ENCODE measurements at regions not wholly inside any gene's neighbourhood (a gene's known extent, or its start where the extent isn't known, plus 50 kb on each side); places are given as distances from the start of the nearest gene placed in this dataset.
A peak's percentile ranks its signal among the peaks of the same experiment; 100 is the strongest.

DNA sequence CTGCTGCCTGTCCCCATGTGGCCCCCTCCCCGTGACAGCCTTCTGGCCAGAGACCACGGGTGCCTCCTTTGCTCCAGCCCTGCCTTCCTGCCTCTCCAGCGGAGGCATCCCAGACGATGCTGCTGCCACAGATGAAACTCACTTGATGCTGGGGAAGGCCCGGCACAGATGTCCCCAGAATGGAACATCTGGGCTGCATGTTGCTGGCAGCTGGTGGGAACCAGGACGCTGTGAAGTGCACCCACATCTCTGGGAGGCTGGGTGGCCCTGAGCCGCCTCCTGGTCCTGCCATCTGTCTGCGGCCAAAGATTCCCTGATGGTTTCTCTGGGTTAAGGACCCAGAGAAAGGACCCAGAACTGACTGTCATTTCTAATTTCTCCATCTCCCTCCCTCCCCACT lies 51.9 kb upstream of the PTPRS start:
- Mint-ChIP-seq H3K27me3 (peaks cover 11% of the 10 kb centered on the region), H3K27ac (no peak overlapping the region), H3K9me3 (no peaks in the 10 kb centered on the region), H3K36me3 (ENCODE audit: low read depth) (no peaks in the 10 kb centered on the region), H3K4me3 (no peak overlapping the region), H3K4me1 (no peaks in the 10 kb centered on the region)
- DNase-seq: no peak
- ChIA-PET CTCF (no interaction called here), POLR2A (no interaction called here)

DNA sequence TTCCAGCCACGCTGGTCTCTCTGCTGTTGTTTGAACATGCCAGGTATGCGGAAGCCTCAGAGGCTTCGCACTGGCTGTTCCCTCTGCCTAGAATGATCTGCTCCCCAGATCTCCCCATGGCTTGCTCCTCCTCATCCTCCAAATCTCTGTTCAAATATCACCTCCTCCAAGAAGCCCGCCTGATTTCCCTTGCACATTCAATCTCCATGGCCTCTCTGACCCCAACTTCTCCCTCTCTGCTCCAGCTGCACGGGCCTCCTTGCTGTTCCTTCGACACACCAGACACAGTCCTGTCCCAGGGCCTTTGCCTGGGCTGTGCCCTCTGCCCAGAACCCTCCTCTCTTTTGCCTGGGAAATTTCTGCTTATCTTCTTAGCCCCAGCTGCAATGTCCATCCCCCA lies 52.5 kb upstream of the PTPRS start:
- no peak overlapping the region for H3K4me3 Mint-ChIP-seq
- no peaks in the 10 kb centered on the region for H3K4me1 Mint-ChIP-seq
- H3K9me3 Mint-ChIP-seq: no peaks in the 10 kb centered on the region
- H3K27ac Mint-ChIP-seq: no peak overlapping the region
- POLR2A ChIA-PET: no interaction called here
- H3K27me3 Mint-ChIP-seq: peaks cover 14% of the 10 kb centered on the region
- DNase-seq: no peak
- H3K36me3 Mint-ChIP-seq (ENCODE audit: low read depth): no peaks in the 10 kb centered on the region
- CTCF ChIA-PET: no interaction called here

DNA sequence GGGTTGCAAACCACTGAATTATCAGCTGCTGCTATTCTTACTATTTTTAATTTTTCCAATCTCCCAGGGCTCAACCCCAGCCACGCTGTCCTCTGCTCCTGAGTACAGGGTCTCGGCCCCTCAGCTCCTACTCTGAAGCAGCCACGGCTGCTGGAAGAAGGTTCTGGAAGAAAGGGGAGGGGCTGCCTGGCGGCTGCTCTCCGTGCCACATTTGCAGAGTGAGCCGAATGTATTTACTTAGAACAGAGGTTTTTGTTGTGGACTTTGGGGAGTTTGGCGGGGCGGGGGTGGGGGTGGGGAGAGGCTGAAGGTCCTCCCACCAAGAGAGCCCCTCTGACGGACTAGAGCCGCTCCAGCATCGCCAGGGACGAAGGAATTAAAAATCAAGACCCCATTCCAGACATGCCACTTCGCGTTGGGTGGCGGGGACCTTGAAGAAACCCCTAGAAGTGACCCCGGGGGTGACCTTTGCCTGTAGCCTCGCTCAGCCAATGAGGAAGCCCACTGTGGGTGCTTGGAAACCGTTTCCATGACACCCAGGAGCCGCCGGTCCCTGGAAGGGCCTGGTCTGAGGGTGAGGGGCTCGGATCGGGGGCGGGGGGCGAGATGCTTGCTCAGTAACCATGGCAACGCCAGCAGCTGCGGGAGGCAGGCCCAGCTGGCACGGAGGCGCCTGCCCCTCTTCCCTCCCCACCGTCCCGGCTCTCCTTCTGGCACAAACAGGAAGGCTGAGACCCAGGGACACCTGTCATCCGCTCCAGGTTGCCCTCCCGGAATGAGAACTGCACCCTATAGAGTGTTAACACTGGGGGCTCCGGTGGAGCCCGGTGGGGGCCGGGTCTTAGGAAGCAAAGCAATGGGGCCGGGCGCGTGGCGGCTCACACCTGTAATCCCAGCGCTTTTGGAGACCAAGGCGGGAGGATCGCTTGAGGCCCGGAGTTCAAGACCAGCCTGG lies 54.2 kb upstream of the PTPRS start:
- Mint-ChIP-seq H3K9me3 (no peaks in the 10 kb centered on the region), H3K4me1 (no peaks in the 10 kb centered on the region), H3K4me3 (no peak overlapping the region), H3K27me3 (peaks cover 15% of the 10 kb centered on the region), H3K36me3 (ENCODE audit: low read depth) (no peaks in the 10 kb centered on the region), H3K27ac (no peak overlapping the region)
- POLR2A ChIA-PET: no interaction called here
- no peak for DNase-seq
- CTCF ChIA-PET: no interaction called here

GRCh38 chr19:5395556-5395955 lies 54.9 kb upstream of the PTPRS start:
- Mint-ChIP-seq H3K27ac (no peak overlapping the region), H3K36me3 (ENCODE audit: low read depth) (no peaks in the 10 kb centered on the region), H3K27me3 (peaks cover 15% of the 10 kb centered on the region), H3K4me3 (no peak overlapping the region), H3K9me3 (no peaks in the 10 kb centered on the region), H3K4me1 (no peaks in the 10 kb centered on the region)
- ChIA-PET POLR2A (no interaction called here), CTCF (no interaction called here)
- DNase-seq: no peak

DNA sequence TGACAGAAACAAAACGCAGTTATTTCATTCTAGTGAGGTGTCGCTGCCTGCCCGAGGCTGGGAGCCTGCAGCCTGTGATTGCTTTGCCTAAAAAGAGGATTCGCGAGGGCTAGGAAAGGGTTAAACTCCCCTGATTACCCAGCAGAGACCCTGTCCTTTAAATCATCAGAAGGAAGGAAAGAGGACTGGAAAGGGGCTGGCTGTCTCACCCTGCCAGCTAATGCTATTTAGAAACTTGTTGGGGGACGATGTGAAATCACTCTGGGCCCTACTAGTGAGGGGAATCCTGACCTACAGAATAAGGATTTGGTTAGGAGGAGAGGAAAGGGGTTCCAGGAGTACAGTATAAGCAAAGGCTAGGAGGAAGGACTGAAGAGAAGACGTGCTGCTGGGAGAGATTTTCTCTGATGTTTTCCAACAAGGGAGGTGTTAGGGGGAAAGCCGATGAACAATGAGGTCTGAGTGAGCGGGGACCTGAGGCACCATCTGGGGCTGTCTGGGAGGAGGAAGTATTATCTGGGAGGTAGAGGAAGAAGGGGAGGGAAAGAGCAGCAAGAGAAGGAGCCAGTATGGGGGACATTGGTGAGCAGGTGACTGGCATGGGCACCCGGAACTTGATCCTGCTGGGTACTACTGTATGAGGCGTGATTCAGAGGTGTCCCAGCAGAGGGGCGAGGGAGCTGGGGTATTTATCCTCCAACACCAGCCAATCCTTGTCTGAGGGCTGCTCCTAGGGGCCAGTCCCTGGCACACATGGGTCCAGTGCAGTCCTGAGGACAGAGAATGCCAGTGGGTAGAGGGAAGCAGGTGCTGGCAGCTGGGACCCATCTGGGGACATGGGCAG lies 55.7 kb upstream of the PTPRS start:
- no peak overlapping the region for H3K27ac Mint-ChIP-seq
- CTCF ChIA-PET: no interaction called here
- H3K9me3 Mint-ChIP-seq: no peaks in the 10 kb centered on the region
- POLR2A ChIA-PET: no interaction called here
- H3K4me3 Mint-ChIP-seq: no peak overlapping the region
- no peaks in the 10 kb centered on the region for H3K36me3 Mint-ChIP-seq (ENCODE audit: low read depth)
- H3K4me1 Mint-ChIP-seq: no peaks in the 10 kb centered on the region
- no peak for DNase-seq
- peaks cover 15% of the 10 kb centered on the region for H3K27me3 Mint-ChIP-seq

GRCh38 chr19:5396963-5397362 lies 56.4 kb upstream of the PTPRS start:
- DNase-seq: no peak
- no peaks in the 10 kb centered on the region for H3K4me1 Mint-ChIP-seq
- CTCF ChIA-PET: no interaction called here
- no peaks in the 10 kb centered on the region for H3K36me3 Mint-ChIP-seq (ENCODE audit: low read depth)
- H3K4me3 Mint-ChIP-seq: no peak overlapping the region
- peaks cover 15% of the 10 kb centered on the region for H3K27me3 Mint-ChIP-seq
- no peak overlapping the region for H3K27ac Mint-ChIP-seq
- no peaks in the 10 kb centered on the region for H3K9me3 Mint-ChIP-seq
- POLR2A ChIA-PET: no interaction called here

DNA sequence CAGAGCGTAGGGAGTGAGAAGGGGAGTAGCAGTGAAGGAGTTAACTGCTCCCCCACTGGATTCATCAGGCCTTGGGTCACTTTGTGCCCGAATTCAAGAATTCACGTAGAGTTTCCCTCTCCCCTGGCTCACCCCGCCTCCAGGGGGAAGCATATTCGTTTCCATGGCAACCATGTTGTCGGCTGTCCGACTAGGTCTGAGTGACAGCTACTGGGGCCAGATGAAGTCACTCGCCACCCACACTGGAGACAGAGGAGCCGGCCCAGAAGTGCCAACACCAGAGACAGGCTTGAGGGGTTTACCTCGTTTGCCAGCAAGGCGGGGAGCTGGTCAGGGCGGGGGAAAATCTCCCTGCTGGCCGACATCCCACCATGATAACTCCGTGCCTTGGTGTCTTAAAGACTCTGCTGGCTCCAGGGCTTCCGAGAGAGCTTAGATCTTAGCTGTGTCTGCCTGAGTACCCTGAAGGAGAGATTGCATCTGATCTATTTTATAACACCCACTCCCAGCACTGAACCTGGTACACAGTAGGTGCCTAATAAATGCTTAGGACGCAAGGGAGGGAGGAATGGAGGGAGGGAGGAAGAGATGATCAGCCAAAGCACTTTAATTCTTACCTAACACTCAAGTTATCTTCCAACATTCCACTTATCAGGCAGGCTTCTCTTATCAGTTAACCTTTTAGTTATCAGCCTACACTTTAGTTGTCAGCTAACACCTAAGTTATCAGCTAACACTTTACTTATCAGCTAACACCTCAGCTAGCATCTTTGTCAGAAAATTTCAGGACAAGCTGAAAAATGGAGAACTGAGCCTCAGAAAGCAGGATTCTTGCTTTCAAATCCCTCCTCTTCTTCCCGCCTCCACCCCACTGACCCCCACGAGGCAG lies 57.2 kb upstream of the ZNRF4 start:
- POLR2A ChIA-PET: no interaction called here
- no peaks in the 10 kb centered on the region for H3K4me1 Mint-ChIP-seq

GRCh38 chr19:5398693-5399057 lies 56.5 kb upstream of the ZNRF4 start:
- H3K36me3 Mint-ChIP-seq (ENCODE audit: low read depth): no peaks in the 10 kb centered on the region
- H3K4me1 Mint-ChIP-seq: no peaks in the 10 kb centered on the region
- H3K4me3 Mint-ChIP-seq: no peak overlapping the region
- POLR2A ChIA-PET: no interaction called here
- CTCF ChIA-PET: no interaction called here
- DNase-seq: no peak
- peaks cover 15% of the 10 kb centered on the region for H3K27me3 Mint-ChIP-seq
- H3K9me3 Mint-ChIP-seq: no peaks in the 10 kb centered on the region
- no peak overlapping the region for H3K27ac Mint-ChIP-seq

More for the DNA sequence above, 57.2 kb upstream of the ZNRF4 start:
- CTCF ChIA-PET: no interaction called here
- no peak for DNase-seq
- H3K9me3 Mint-ChIP-seq: no peaks in the 10 kb centered on the region
- H3K27ac Mint-ChIP-seq: no peak overlapping the region
- H3K36me3 Mint-ChIP-seq (ENCODE audit: low read depth): no peaks in the 10 kb centered on the region
- H3K4me3 Mint-ChIP-seq: no peak overlapping the region
- peaks cover 15% of the 10 kb centered on the region for H3K27me3 Mint-ChIP-seq

GRCh38 chr19:5403968-5404640 lies 51.1 kb upstream of the ZNRF4 start:
- Mint-ChIP-seq H3K9me3 (peaks cover 12% of the 10 kb centered on the region), H3K4me3 (no peak overlapping the region), H3K27me3 (no peaks in the 10 kb centered on the region), H3K4me1 (no peaks in the 10 kb centered on the region), H3K27ac (no peak overlapping the region), H3K36me3 (ENCODE audit: low read depth) (no peaks in the 10 kb centered on the region)
- DNase-seq: peak; percentile 76
- ChIA-PET POLR2A (no interaction called here), CTCF (no interaction called here)
